ENCODE measurements at regions not wholly inside any gene's neighbourhood (a gene's known extent, or its start where the extent isn't known, plus 50 kb on each side); places are given as distances from the start of the nearest gene placed in this dataset.

DNA sequence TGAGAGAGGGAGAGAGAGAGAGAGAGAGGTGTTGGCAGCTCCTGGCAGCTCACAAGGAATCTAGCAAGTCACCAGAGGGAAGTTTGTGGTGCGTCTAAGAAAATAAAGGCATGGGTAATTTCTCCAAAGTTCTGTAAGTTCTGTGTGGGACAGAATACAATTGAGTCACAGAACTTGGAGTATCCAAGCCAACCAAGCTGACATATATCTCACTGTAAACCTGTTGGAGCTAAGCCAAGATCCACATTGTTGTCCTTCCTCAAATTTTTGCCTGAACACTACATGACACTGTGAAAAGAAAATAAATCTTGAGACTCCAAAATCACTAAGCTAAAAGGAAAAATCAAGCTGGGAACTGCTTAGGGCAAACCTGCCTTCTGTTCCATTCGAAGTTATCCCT is 436.7 kb downstream of the MEI4 start:
- TF ChIP-seq, protein P1, sequence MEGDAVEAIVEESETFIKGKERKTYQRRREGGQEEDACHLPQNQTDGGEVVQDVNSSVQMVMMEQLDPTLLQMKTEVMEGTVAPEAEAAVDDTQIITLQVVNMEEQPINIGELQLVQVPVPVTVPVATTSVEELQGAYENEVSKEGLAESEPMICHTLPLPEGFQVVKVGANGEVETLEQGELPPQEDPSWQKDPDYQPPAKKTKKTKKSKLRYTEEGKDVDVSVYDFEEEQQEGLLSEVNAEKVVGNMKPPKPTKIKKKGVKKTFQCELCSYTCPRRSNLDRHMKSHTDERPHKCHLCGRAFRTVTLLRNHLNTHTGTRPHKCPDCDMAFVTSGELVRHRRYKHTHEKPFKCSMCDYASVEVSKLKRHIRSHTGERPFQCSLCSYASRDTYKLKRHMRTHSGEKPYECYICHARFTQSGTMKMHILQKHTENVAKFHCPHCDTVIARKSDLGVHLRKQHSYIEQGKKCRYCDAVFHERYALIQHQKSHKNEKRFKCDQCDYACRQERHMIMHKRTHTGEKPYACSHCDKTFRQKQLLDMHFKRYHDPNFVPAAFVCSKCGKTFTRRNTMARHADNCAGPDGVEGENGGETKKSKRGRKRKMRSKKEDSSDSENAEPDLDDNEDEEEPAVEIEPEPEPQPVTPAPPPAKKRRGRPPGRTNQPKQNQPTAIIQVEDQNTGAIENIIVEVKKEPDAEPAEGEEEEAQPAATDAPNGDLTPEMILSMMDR (IDR thresholded peaks at IDR 0.05; ENCODE audit: low read length), result no peak
- no peak for TF ChIP-seq EZH2 (IDR thresholded peaks at IDR 0.05; ENCODE audit: borderline replicate concordance, low read length)

Data from OCI-LY1 (cell line).